HT-29 (cell line): ENCODE measurements at regions not wholly inside any gene's neighbourhood (a gene's known extent, or its start where the extent isn't known, plus 50 kb on each side); places are given as distances from the start of the nearest gene placed in this dataset.

Experiments
- DNase-seq: peaks from one replicate; pipeline ENCODE4 v3.0.0-alpha.2; 2015; ENCODE audit warnings: low spot score

- DNase-seq: no peak
These were observed 380.3 kb downstream of the AASDHPPT start for GRCh38 chr11:106457727-106458126.

- no peak for DNase-seq
These were observed 381.7 kb downstream of the AASDHPPT start for GRCh38 chr11:106459135-106459534.

GRCh38 chr11:106461148-106461691 is 383.8 kb downstream of the AASDHPPT start:
- DNase-seq: no peak

- DNase-seq: no peak
These were observed 384.5 kb downstream of the AASDHPPT start for GRCh38 chr11:106461839-106462545.

- DNase-seq: no peak
These were observed 385.7 kb downstream of the AASDHPPT start for GRCh38 chr11:106463154-106463553.

GRCh38 chr11:106463796-106464201 is 386.3 kb downstream of the AASDHPPT start:
- DNase-seq: no peak

- DNase-seq: no peak
These were observed 387.3 kb downstream of the AASDHPPT start for GRCh38 chr11:106464728-106465127.

GRCh38 chr11:106466521-106467080 is 389.1 kb downstream of the AASDHPPT start:
- DNase-seq: no peak

GRCh38 chr11:106467501-106467900 is 390.0 kb downstream of the AASDHPPT start:
- DNase-seq: no peak

GRCh38 chr11:106468086-106468485 is 390.6 kb downstream of the AASDHPPT start:
- no peak for DNase-seq

- no peak for DNase-seq
These were observed 391.1 kb downstream of the AASDHPPT start for GRCh38 chr11:106468531-106468930.

- no peak for DNase-seq
These were observed 392.8 kb downstream of the AASDHPPT start for GRCh38 chr11:106470230-106470629.

GRCh38 chr11:106471276-106471675 is 393.8 kb downstream of the AASDHPPT start:
- no peak for DNase-seq

GRCh38 chr11:106473089-106473722 is 395.7 kb downstream of the AASDHPPT start:
- no peak for DNase-seq

GRCh38 chr11:106474274-106474673 is 396.8 kb downstream of the AASDHPPT start:
- no peak for DNase-seq

GRCh38 chr11:106475181-106475580 is 397.7 kb downstream of the AASDHPPT start:
- DNase-seq: no peak

GRCh38 chr11:106477776-106478175 is 400.3 kb downstream of the AASDHPPT start:
- DNase-seq: no peak

GRCh38 chr11:106479646-106480045 is 402.2 kb downstream of the AASDHPPT start:
- no peak for DNase-seq

GRCh38 chr11:106480581-106481190 is 403.2 kb downstream of the AASDHPPT start:
- DNase-seq: no peak

- DNase-seq: peak; percentile 11
These were observed 405.7 kb downstream of the AASDHPPT start for GRCh38 chr11:106482917-106483785.

- DNase-seq: no peak
These were observed 414.3 kb downstream of the AASDHPPT start for GRCh38 chr11:106491751-106492150.
